ENCODE measurements at regions not wholly inside any gene's neighbourhood (a gene's known extent, or its start where the extent isn't known, plus 50 kb on each side); places are given as distances from the start of the nearest gene placed in this dataset.

DNA sequence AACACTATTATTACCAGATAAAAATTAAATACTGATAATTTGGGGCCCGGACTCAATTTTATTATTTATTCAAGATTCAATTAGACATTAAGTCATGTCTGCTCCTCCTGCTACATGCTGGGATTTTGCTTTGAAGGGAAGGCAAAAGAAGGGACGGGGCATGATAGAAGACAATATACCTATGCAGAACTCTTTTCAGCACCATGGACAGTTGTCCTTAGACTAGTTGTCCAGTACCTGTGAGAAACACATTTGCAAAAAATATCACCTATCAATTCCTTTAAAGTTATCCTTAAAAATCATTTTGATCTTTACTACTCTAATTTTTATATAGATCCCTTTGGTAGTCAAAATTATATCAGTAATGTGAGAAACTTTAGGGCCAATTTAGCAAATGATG, 100.2 kb upstream of the SULT1C3 start:
- TF ChIP-seq, protein P1, sequence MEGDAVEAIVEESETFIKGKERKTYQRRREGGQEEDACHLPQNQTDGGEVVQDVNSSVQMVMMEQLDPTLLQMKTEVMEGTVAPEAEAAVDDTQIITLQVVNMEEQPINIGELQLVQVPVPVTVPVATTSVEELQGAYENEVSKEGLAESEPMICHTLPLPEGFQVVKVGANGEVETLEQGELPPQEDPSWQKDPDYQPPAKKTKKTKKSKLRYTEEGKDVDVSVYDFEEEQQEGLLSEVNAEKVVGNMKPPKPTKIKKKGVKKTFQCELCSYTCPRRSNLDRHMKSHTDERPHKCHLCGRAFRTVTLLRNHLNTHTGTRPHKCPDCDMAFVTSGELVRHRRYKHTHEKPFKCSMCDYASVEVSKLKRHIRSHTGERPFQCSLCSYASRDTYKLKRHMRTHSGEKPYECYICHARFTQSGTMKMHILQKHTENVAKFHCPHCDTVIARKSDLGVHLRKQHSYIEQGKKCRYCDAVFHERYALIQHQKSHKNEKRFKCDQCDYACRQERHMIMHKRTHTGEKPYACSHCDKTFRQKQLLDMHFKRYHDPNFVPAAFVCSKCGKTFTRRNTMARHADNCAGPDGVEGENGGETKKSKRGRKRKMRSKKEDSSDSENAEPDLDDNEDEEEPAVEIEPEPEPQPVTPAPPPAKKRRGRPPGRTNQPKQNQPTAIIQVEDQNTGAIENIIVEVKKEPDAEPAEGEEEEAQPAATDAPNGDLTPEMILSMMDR (conservative IDR thresholded peaks at IDR 0.05; ENCODE audit: low read depth, low read length) = no peak
- no peak for TF ChIP-seq EZH2 (IDR thresholded peaks at IDR 0.05; ENCODE audit: borderline replicate concordance, low read depth, low read length, poor library complexity, severe bottlenecking)

Data from A673 (cell line).